Mucosa of stomach (tissue), 1 donor: ENCODE measurements at regions not wholly inside any gene's neighbourhood (a gene's known extent, or its start where the extent isn't known, plus 50 kb on each side); places are given as distances from the start of the nearest gene placed in this dataset.
"Not testable (repeated sequence)": the region's sequence is repeated elsewhere in the genome, so short reads cannot be mapped to it uniquely, and the experiment has no call there.

Source experiments
- H3K27me3 ChIP-seq: one replicate; pipeline ENCODE4 v1.7.0; 2013; ENCODE audit warnings: mild to moderate bottlenecking, low read length; ENCODE audit not compliant: control insufficient read depth, insufficient read depth
- H3K36me3 ChIP-seq: one replicate; pipeline ENCODE4 v1.7.0; 2013; ENCODE audit warnings: low read length; ENCODE audit not compliant: control insufficient read depth, insufficient read depth
- H3K4me1 ChIP-seq: one replicate; pipeline ENCODE4 v1.7.0; 2013; ENCODE audit warnings: mild to moderate bottlenecking, low read length; ENCODE audit not compliant: control insufficient read depth, insufficient read depth
- H3K4me3 ChIP-seq: one replicate; pipeline ENCODE4 v1.7.0; 2013; ENCODE audit warnings: low read length
- H3K9ac ChIP-seq: one replicate; pipeline ENCODE4 v1.7.0; 2013; ENCODE audit warnings: mild to moderate bottlenecking, low read length, moderate library complexity
- H3K9me3 ChIP-seq: one replicate; pipeline ENCODE4 v1.7.0; 2013; ENCODE audit warnings: mild to moderate bottlenecking, low read length, moderate library complexity; ENCODE audit not compliant: control insufficient read depth
- donor health status: Pancreatic carcinoma.

DNA sequence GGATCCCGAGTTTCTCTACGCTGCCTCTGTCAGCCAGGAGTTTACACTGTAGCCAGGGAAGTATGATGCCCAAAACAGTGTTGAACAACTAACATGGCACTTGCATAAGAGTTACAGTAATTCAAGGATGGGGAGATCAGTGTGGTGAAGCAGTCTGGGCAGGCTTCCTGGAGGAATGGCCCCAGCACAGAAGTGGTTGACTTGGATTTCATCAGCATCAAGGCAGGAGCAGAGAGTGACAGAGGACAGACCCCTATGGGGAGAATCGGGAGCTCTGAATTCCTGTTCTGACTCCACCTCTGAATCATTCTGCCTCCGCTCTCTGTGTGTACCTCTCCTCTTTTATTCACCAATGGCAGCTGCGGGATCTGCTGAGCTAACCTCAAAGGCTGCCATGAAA, 124.5 kb downstream of the KCNA5 start:
- Histone ChIP-seq H3K27me3 (no peaks in the 10 kb centered on the region), H3K4me1 (no peaks in the 10 kb centered on the region), H3K9me3 (no peaks in the 10 kb centered on the region), H3K9ac (no peak overlapping the region), H3K4me3 (no peak overlapping the region), H3K36me3 (no peaks in the 10 kb centered on the region)

DNA sequence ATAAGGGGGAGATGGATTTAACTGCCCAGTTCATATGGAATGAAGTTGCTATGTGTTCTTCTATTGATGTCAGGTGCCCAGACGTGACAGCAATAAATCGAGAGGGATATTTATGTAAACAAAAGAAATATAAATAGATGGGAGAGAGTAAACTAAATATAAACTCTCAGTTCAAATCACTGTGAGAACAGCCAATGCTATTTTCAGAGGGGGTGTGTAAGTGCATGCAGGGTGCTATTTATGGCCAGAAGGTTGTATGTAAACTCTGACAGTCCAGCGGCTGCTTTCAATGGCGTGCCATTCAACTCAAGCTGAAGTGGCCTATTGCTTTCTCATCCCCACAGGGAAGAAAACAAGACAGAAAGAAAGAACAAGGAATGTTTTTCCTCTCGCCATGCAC, 127.2 kb downstream of the KCNA5 start:
- Histone ChIP-seq H3K9me3 (no peaks in the 10 kb centered on the region), H3K36me3 (no peaks in the 10 kb centered on the region), H3K9ac (no peak overlapping the region), H3K27me3 (no peaks in the 10 kb centered on the region), H3K4me1 (no peaks in the 10 kb centered on the region), H3K4me3 (no peak overlapping the region)

- Histone ChIP-seq H3K36me3 (no peaks in the 10 kb centered on the region), H3K27me3 (no peaks in the 10 kb centered on the region), H3K9ac (no peak overlapping the region)
Measured at GRCh38 chr12:5171701-5172100, 128.0 kb downstream of the KCNA5 start.

GRCh38 chr12:5172886-5173285, 129.2 kb downstream of the KCNA5 start:
- no peaks in the 10 kb centered on the region for H3K27me3 ChIP-seq
- H3K9ac ChIP-seq: no peak overlapping the region
- no peaks in the 10 kb centered on the region for H3K36me3 ChIP-seq
- no peaks in the 10 kb centered on the region for H3K4me1 ChIP-seq
- H3K4me3 ChIP-seq: no peak overlapping the region
- no peaks in the 10 kb centered on the region for H3K9me3 ChIP-seq

More at GRCh38 chr12:5171701-5172100, 128.0 kb downstream of the KCNA5 start:
- H3K4me3 ChIP-seq: no peak overlapping the region
- H3K9me3 ChIP-seq: no peaks in the 10 kb centered on the region
- H3K4me1 ChIP-seq: no peaks in the 10 kb centered on the region

DNA sequence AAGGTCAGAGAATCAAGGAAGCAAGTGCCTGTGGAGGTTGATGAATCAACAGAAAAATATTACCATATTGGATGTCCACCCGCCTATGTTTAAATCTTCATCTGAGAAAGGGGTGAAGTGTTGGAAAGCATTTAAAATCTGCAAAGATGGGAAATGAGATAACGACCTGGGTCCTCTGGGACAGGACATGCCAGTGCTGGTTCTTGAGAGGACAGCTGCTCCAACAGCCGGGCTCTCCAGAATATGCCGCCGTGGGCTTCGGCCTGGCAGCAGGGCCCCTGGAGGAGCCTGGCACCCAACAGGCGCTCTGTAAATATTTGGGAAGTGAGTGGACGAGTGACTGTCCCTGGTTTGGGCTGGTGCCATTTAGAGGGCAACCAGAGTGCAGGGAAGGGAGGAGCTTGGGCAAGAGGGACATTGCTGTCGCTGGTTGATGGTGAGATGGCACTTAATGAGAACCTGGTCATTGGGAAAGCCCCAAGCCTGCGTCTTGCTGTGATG, 129.9 kb downstream of the KCNA5 start:
- Histone ChIP-seq H3K36me3 (no peaks in the 10 kb centered on the region), H3K27me3 (no peaks in the 10 kb centered on the region), H3K4me3 (no peak overlapping the region), H3K4me1 (no peaks in the 10 kb centered on the region), H3K9me3 (no peaks in the 10 kb centered on the region), H3K9ac (no peak overlapping the region)

DNA sequence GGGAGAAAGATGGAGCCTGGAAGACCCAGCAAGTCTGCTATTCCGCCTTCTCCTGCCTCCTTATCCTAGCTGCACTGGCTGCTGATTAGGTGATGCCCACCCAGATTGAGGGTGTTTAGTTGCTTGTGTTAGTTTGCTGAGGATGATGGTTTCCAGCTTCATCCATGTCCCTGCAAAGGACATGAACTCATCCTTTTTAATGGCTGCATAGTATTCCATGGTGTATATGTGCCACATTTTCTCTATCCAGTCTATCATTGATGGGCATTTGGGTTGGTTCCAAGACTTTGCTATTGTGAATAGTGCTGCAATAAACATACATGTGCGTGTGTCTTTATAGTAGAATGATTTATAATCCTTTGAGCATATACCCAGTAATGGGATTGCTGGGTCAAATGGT, 131.7 kb downstream of the KCNA5 start:
- not testable (repeated sequence) for H3K36me3 ChIP-seq, H3K27me3 ChIP-seq, H3K4me1 ChIP-seq, H3K4me3 ChIP-seq, H3K9ac ChIP-seq, H3K9me3 ChIP-seq

- H3K9ac ChIP-seq: no peak overlapping the region
- H3K36me3 ChIP-seq: no peaks in the 10 kb centered on the region
- no peaks in the 10 kb centered on the region for H3K4me1 ChIP-seq
- H3K9me3 ChIP-seq: no peaks in the 10 kb centered on the region
- no peaks in the 10 kb centered on the region for H3K27me3 ChIP-seq
- no peak overlapping the region for H3K4me3 ChIP-seq
Measured at GRCh38 chr12:5176036-5176435, 132.4 kb downstream of the KCNA5 start.

GRCh38 chr12:5177096-5177495, 133.4 kb downstream of the KCNA5 start:
- H3K27me3 ChIP-seq: no peaks in the 10 kb centered on the region
- no peaks in the 10 kb centered on the region for H3K36me3 ChIP-seq
- H3K4me3 ChIP-seq: no peak overlapping the region
- no peak overlapping the region for H3K9ac ChIP-seq
- no peaks in the 10 kb centered on the region for H3K4me1 ChIP-seq
- H3K9me3 ChIP-seq: no peaks in the 10 kb centered on the region

- H3K27me3 ChIP-seq: no peaks in the 10 kb centered on the region
- H3K36me3 ChIP-seq: no peaks in the 10 kb centered on the region
- H3K9ac ChIP-seq: no peak overlapping the region
- no peaks in the 10 kb centered on the region for H3K9me3 ChIP-seq
- H3K4me1 ChIP-seq: no peaks in the 10 kb centered on the region
- no peak overlapping the region for H3K4me3 ChIP-seq
Measured at GRCh38 chr12:5177731-5178130, 134.1 kb downstream of the KCNA5 start.

- H3K9me3 ChIP-seq: no peaks in the 10 kb centered on the region
- no peak overlapping the region for H3K9ac ChIP-seq
- no peak overlapping the region for H3K4me3 ChIP-seq
- H3K27me3 ChIP-seq: no peaks in the 10 kb centered on the region
- H3K4me1 ChIP-seq: no peaks in the 10 kb centered on the region
- no peaks in the 10 kb centered on the region for H3K36me3 ChIP-seq
Measured at GRCh38 chr12:5178571-5178970, 134.9 kb downstream of the KCNA5 start.

GRCh38 chr12:5180496-5180895, 136.8 kb downstream of the KCNA5 start:
- Histone ChIP-seq H3K9me3 (no peaks in the 10 kb centered on the region), H3K4me1 (no peaks in the 10 kb centered on the region), H3K27me3 (no peaks in the 10 kb centered on the region), H3K9ac (no peak overlapping the region), H3K4me3 (no peak overlapping the region), H3K36me3 (no peaks in the 10 kb centered on the region)

- no peaks in the 10 kb centered on the region for H3K4me1 ChIP-seq
- no peak overlapping the region for H3K9ac ChIP-seq
- H3K36me3 ChIP-seq: no peaks in the 10 kb centered on the region
- H3K27me3 ChIP-seq: no peaks in the 10 kb centered on the region
- no peak overlapping the region for H3K4me3 ChIP-seq
- H3K9me3 ChIP-seq: no peaks in the 10 kb centered on the region
Measured at GRCh38 chr12:5184186-5184585, 140.5 kb downstream of the KCNA5 start.

DNA sequence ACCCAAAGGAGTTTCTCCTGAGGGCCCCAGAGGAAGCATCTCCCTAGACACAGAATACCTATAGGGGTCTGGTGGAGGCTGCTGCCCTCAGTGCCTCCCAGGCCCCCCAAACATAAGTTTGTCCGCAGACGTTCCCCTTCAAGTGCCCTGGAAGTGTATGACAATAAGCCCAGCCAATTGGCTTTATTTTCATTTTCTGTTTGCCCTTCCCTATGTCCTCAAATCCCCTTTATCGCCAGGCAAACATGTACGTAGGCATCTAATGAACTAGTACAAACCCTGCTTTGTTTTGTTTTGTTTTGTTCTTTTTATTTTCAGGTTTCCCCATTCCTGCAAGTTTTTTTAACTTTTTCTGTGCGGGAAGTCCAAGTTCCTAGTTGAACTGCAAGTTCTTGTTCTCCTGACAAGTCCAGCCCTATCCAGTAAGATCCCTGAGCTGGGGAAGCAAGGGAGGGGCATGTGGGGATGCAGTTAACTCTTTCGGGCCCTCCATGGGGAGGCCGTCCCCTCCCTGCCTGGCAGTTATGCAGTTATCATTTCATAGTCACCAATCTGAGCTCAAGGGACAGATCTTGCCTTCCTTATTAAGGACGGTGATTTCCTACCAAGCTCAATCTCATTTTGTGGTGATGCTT, 141.9 kb downstream of the KCNA5 start:
- no peaks in the 10 kb centered on the region for H3K9me3 ChIP-seq
- no peaks in the 10 kb centered on the region for H3K36me3 ChIP-seq
- H3K4me1 ChIP-seq: no peaks in the 10 kb centered on the region
- H3K27me3 ChIP-seq: no peaks in the 10 kb centered on the region
- peak overlapping the region; percentile 6 for H3K4me3 ChIP-seq
- H3K9ac ChIP-seq: peak overlapping the region; percentile 18
